Posterior vena cava (tissue), 2 donors: ENCODE measurements at regions not wholly inside any gene's neighbourhood (a gene's known extent, or its start where the extent isn't known, plus 50 kb on each side); places are given as distances from the start of the nearest gene placed in this dataset.

Source experiments
- DNase-seq: peaks from one replicate; pipeline ENCODE4 v3.0.0-alpha.2; 2020; ENCODE audit warnings: low spot score
- intact Hi-C, 2 donors: fragments of 100-400 bp; cut with DNase I; formaldehyde crosslinking; loops; one replicate each; pipeline versions ENCODE4 v1.14.1 to v1.14.2; 2022 to 2023
- donor health status: DM: yes; HTN: yes; CAD: no.
- donor health status: DM: yes; HTN: yes; CAD: no.

DNA sequence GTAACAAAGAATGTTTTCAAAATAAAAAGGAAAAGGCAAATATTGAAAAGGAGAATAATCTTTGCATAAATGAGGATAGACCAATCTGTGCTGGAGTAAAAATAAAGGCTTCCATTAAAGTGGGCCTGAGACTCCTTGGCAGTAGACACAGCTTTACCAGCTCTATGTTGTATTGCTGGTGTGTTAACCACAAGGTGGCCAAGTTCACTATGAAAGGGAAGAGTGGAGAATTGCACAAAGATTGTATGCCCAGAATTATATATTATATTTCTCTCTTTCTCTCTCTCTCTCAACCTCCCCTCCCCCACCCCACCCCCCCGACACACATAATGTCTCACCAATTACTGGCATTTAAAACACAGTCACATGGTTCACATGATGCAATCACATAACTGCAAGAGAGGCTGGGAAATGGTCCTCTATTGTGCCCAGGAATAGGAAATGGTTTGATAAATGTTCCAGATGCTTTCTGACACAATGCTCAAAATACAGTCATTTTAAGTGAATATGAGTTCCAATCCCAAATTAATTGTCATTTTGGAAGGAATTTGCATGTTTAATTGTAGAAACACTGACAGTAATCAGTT, 222.6 kb upstream of the SYT1 start:
- DNase-seq = no peak
- intact Hi-C loops = no loop called here

DNA sequence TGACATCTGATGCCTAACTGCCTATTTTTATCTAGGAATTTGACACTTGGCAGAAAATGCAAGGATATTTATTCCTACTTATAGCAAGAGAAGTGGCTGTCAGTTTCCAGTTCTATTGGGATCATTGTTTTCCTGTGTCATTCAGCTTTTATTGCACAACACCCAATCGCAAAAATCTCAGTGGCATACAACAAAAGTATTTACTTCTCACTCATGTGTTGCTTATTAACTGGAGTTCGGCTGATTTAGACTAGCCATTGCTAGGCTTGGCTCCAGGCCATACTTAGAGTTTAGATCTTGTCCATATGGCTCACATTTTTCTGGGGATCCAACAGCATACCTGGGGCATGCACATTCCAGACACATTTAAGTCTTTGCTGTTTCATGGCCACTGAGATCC, 218.6 kb upstream of the SYT1 start:
- intact Hi-C loops = no loop called here
- no peak for DNase-seq

DNA sequence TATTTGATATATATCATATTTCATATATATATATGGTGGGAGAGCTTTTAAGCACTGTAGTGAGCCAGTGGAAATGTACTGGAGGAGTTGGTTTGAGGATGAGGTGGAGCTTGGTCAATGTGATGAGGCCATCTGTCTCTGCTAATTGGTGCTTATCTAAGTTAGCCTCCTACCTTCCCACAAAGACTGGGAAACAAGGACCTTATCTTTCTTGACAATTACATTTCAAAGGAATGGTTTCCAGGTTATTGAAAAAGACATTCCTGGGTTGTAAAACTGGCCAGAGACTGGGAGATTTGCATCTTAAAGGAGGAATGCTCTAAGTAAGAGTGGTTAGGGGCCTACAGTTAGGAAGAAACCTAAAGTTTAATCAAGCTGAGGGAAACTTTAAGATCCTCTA, 212.8 kb upstream of the SYT1 start:
- DNase-seq = no peak
- intact Hi-C loops = no loop called here

DNA sequence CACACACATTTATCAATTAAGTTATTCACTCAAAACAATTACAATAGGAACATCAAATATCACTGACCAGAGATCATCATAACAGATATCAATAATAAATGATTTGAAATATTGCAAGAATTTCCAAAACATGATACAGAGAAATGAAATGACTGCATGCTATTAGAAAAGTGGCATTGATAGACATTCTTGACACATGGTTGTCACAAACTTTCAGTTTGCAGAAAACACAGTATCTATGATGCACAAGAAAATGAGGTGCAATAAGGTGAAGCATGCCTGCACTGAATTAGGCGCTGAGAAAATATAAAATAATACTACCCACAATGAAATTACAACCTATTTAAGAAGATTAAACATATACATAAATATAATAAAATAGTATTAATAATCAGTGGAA, 198.0 kb upstream of the SYT1 start:
- intact Hi-C loops = no loop called here

DNA sequence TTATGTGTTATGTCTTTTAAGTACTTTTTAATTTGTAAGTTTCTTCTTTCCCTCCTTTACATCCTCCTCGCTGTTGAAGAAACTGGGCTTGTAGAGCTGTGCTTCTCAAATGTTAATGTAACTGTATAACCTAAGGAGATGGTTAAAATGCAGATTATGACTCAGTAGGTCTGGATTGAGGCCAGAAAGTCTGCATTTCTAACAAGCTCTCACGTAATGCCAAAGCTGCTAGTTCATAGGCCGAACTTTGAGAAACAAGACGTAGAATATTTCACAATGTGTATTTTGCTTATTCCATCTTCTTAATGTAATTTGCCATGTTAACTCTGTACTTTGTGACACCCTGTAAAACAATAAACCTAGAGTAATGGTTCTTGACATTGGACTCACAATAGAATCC, 193.3 kb upstream of the SYT1 start:
- intact Hi-C loops = no loop called here
- no peak for DNase-seq

More for the DNA sequence above, 198.0 kb upstream of the SYT1 start:
- DNase-seq = no peak

DNA sequence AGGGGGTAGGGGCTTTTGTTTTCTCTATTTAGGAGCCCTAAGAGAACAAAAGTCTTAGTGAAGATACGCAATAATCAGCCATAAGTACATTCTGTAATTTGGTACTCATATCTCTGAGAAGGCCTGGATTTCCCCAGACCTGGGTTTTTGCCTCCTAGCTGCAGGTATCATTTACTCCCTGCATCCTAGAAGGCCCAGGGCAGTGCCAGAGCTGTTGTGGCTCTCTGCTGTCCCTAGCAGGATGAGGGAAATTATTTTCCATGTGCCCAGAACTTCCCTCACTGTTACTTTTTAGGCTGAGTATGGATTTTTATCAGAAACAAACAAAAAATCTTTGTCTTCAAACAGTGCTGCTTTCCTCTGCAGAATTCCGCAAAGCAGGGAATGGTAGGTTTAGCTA, 192.5 kb upstream of the SYT1 start:
- intact Hi-C loops = no loop called here

DNA sequence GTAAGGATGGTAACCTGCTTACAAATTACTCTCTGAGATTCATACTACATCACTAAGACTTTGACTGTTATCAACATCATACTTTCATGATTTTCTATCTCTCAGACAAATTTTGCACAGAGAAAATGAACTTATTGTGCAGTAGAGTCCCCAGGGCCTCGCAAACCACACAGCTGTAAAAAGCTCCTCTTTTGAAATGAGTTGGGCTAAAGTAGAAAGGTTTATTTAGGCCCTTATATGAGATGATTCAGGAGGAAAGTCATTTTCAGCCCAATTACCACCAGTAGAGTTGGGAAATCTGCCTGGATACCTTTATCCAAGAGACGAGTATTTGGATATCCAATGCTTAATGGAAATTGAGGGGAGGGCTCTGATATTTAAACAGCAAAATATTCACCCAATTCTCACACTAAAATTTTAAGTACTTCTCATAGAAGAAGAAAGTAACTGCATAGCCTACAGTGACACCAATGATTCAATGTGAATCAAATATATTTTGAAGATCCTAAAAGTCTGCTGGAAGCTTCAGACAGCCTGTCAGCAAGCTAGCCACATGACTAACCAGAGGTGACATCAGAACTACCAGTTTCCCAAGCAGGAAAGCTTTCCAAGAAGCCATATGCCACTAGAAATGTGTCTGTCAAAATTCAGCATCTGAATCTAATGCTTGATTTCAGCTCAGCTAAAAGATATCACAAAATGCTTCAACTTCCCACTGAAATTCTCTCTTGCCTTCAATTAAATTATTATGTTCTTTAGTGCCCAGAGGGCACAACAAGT, 190.1 kb upstream of the SYT1 start:
- intact Hi-C loops = no loop called here
- DNase-seq = no peak

More for the DNA sequence above, 192.5 kb upstream of the SYT1 start:
- DNase-seq = no peak

DNA sequence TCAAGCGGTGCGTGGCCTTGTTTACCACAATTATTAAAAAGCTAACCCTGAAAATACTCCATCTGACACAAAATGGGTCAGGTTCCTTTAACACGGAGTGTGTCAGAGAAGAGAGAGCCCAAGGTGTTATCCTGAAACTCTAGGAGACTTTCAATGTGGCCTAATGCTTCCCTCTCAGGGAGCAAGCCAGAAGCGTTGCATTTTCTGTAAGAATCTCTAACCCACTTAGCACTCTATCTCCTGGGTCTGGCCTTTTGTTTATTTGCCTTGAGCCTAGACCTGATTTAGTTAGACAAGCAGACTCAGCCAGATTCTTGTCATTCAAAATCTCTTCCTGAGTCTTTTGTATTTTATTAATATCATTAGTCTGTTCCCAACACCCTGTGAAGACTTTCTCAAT, 184.0 kb upstream of the SYT1 start:
- DNase-seq = no peak
- intact Hi-C loops = no loop called here

DNA sequence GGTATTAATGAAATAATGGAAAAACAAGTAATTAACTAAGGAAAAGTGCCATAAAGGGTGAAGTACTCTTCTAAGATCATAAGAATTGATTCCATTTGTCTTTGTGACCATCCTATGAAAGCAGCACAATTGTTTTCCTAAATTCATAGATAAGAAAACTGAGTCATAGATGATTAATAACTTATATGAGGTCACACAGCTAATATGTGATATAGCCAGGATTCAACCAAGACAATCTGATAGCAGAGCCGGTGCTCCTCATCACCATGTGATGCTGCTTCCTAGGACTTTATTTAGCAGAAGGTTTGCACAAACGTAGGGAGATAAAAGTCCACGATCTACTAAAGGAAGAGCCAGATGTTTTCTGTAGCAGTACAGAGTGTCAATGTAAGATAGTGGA, 181.5 kb upstream of the SYT1 start:
- intact Hi-C loops = no loop called here
- DNase-seq = no peak

DNA sequence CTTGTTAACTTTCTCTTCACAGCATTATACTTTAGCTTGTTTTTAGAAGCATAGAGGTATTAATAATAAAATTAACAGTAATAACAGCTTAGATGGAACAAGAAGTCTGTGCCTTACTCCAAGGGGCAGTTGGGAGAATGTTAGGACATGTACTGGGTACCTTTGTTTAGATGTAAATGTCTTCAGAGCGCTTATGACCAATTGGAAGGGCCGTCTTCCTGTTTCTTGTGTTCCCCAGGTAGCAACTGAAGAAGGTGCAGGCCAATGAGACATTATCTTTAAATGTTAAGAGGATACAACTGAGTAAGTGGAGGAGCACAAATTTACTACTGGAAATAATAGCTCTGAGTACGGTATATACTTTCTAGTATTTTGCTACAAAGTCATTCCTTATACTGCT, 180.9 kb upstream of the SYT1 start:
- DNase-seq = no peak
- intact Hi-C loops = no loop called here

DNA sequence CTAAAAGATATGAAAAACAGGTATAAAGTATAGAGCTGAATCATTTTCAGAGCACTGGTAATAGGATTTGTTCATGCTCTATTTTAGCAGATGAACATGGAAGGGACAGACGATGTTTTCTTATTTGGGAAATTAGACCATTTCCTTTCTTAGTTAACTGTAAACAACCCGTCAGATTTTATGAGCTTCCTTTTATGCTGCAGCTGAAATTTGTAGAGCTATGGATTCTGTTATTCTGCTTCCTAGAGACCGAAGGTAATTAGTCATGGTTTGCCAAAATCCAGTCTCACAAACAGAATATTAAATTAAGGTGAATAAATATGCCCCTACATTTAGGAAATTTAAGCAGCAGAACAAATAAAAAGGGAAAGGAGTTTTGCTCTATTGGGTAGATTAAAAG, 180.2 kb upstream of the SYT1 start:
- no peak for DNase-seq
- intact Hi-C loops = no loop called here

DNA sequence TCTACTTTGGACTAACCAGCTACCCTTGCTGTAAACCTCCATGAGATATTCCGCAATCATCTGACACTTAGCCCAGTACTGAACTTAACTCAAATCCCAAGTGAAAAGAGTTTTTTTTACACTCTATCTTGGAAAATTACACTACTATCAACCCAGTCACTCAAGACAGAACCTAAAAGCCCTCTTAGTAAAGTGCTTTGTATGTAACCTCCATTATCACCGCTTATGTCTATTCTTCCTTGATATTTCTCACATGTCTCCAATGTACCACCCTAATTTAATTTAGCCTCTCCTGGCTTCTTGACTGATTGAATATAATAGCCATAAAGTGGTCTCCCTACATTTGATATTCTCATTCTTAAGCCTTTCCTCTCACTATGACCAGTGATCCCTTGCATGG, 168.8 kb upstream of the SYT1 start:
- intact Hi-C loops = no loop called here
- no peak for DNase-seq

DNA sequence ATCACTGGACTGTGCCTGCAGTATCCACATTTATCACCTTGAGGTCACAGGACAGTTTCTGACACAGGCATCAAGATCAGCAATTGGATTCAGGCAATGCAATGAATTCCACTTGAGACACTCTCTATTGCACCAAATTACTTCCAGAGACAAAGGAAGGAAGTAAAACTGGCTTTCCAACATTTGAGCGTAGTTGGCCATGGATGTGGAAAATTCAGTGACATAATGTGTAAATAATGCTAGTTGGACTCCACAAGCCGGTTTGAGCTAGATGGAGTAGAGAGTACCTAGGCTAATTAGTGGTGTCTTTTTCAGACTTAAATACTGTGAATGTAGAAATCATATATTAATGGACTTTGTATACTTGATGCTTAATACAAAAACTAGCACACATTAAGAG, 168.3 kb upstream of the SYT1 start:
- intact Hi-C loops = no loop called here
- DNase-seq = no peak

DNA sequence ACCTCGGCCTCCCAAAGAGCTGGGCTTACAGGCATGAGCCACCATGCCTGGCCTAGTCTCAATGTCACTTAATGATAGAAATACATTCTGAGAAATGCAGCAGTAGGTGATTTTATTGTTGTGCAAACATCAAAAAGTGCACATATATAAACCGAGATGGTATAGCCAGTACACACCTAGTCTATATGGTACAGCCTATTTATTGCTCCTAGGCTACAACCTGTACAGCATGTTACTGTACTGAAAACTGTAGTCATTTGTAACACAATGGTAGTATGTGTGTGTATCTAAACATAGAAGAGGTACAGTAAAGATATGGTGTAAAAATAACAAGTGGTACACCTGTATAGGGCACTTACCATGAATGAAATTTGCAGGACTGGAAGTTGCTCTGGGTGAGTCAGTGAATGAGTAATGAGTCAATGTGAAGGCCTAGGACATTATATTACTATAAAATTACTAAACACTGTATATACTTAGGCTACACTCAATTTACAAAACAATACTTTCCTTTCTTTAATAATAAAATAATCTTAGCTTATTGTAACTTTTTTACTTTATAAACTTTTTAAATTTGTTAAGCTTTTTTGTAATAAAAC, 166.7 kb upstream of the SYT1 start:
- DNase-seq = no peak
- intact Hi-C loops = no loop called here

DNA sequence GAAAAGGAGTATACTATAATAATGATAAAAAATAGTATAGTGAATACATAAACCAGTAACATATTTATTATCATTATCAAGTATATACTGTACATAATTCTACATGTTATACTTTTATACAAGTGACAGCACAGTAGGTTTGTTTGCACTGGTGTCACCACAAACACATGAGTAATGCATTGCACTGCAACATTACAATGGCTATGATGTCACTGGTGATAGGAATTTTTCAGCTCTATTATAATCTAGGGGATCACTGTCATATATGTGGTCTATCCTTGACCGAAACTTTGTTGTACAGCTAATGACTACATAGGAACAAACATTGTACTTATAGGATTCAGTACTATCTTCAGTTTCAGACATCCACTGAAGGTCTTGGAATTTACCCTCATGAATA, 165.8 kb upstream of the SYT1 start:
- intact Hi-C loops = no loop called here

DNA sequence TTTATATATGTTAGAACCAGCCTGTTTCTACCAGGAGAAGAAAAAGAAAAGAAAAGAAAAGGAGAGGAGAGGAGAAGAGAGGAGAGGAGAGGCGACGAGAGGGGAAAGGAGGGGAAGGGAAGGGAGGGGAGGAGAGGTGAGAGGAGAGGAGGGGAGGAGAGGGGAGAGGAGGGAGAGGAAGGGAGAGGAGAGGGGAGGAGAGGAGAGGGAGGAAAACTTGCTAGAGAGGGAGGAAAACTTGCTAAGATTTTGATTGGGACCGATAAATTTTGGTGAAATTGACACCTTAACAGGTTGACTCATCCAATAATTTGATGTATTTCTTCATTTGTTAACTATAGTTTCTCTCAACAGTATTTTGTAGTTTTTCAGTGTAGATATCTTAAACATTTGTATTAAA, 164.0 kb upstream of the SYT1 start:
- no peak for DNase-seq
- intact Hi-C loops = no loop called here

More for the DNA sequence above, 165.8 kb upstream of the SYT1 start:
- DNase-seq = no peak

DNA sequence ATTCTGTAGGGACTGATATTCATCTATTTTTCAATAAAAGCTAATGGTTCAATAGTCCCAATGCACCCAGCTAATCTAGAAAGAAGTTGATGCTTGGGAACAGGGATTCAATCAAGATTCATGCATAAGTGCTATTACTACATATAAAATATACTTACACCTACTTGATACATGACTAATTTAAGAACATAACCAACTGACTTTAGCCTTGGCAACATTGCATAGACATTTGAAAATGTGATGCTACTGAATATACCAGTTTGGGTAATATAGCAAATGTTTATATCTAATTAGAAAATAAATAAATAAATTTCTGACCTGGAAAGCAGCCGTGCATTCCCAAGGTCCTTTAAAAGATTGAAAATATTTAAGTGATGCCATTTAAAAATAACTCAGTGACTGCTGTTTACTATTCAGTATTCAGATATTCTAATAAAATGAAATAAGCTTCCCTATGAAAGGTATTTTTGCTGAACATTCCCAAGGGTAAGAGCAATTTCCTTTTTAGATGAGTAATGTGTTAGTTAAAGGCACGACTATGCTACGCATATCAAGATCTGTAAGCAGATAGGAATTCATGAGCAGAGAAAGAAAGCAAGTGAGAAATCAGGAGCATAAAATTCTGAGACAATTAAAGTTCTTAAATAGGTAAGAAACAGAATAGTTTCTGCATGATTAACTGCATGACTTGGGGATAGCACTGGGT, 160.6 kb upstream of the SYT1 start:
- no peak for DNase-seq
- intact Hi-C loops = no loop called here

DNA sequence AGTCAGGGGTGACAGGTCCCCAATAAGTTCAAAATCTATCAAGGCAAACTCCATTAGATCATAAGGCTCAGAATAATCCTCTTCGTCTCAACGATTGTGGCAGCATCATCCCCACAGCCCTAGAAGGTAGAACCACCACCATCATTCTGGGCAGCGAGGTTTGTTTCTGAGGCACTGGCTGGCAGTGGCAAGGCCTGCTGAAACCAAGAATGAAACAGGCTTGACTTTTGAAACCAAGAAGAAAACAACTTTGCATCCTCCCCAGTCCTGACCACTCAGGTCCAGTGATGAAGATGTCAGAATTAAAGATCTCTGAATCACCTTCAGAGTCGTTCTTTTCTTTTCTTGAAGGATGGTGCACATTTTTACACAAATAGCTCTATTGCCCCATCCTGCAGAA, 152.6 kb upstream of the SYT1 start:
- no peak for DNase-seq
- intact Hi-C loops = no loop called here

DNA sequence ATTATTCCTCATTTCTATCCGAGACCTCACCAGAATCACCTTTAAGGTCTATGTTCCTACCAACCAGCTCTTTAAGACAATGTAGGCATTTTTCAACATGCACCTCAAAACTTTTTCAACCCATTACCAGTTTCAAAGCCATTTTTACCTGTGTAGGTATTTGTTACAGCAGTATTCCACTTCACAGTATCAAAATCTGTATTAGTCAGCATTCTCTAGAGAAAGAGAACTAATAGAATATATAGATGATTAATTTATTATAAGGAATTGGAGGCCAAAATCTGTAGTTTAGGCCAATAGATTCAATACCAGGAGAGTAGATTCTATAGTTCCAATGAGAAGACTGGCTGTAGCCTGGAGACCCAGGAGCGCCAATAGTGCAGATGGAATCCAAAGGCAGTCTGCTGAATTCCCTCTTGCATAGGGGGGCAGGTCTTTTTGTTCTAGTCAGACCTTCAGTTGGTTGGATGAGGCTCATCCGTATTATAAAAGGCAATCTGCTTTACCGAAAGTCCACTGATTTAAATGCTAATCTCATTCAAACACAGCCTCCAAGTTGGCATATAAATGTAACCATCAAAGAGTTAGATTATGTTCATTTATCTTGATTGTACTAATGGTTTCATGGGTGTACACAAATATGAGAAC, 151.6 kb upstream of the SYT1 start:
- no peak for DNase-seq
- intact Hi-C loops = no loop called here

DNA sequence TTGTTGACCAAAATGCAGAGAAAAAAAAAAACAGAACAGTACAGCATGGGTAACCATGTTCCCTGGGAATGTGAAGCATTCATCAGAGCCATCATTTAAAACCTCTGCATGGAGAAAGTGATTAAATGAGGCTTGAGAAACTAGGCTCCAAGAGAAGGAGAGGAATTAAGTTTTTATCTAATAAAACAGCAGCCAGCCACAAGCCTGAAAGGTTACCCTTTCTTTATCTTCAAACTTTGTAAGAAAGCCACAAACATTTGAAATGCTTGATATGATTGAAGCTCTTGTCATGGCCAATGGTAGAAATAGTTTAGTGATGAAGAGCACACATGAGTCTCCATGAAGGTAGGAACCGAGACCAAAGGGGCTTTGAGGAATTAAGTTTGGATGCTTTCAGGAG, 144.9 kb upstream of the SYT1 start:
- intact Hi-C loops = no loop called here
- no peak for DNase-seq
